Breast epithelium (tissue), 3 donors: ENCODE measurements at regions not wholly inside any gene's neighbourhood (a gene's known extent, or its start where the extent isn't known, plus 50 kb on each side); places are given as distances from the start of the nearest gene placed in this dataset.

Source experiments
- CTCF ChIP-seq, 3 donors: fragments of 450-650 bp; IDR thresholded peaks; one replicate each; pipeline ENCODE4 v1.5.1; 2016 to 2017; ENCODE audit warnings: antibody characterized with exemption in 3 of 3, mild to moderate bottlenecking in 3 of 3, moderate library complexity in 3 of 3
- POLR2A ChIP-seq: fragments of 450-650 bp; IDR thresholded peaks from one replicate; pipeline ENCODE4 v1.6.1; 2016; ENCODE audit warnings: antibody characterized with exemption, mild to moderate bottlenecking, moderate library complexity
- POLR2AphosphoS5 ChIP-seq, 3 donors: sonication (generic); formaldehyde crosslinking; IDR thresholded peaks; one replicate each; pipeline ENCODE4 v1.6.1; 2017; ENCODE audit warnings: antibody characterized with exemption in 3 of 3

- TF ChIP-seq CTCF (IDR thresholded peaks at IDR 0.05): no peak
- TF ChIP-seq POLR2A: no peak
- TF ChIP-seq POLR2AphosphoS5 (IDR thresholded peaks at IDR 0.05): no peak
Measured at GRCh38 chr10:65602182-65602865, 1323.5 kb upstream of the LRRTM3 start.
